WTC11 (cell line): ENCODE measurements at regions not wholly inside any gene's neighbourhood (a gene's known extent, or its start where the extent isn't known, plus 50 kb on each side); places are given as distances from the start of the nearest gene placed in this dataset.

Source experiments
- ATAC-seq: fragments of 200-7000 bp; cut with Tn5 transposase; 2 replicates; pipeline ENCODE4 v1.10.0; 2021; ENCODE audit warnings: mild to moderate bottlenecking, moderate library complexity
- CTCF ChIA-PET: fragments of 300-600 bp; sonication (Branson Sonifier 250); formaldehyde crosslinking; loops from one replicate; lab custom pipeline; 2021; ENCODE audit warnings: antibody characterized with exemption; lab: Charles Lee
- POLR2A ChIA-PET: fragments of 350-600 bp; sonication (Branson Sonifier 250); formaldehyde crosslinking; loops from one replicate; lab custom pipeline; 2021; ENCODE audit warnings: antibody characterized with exemption; lab: Charles Lee
- DNase-seq: peaks from one replicate; pipeline ENCODE4 v3.0.0; 2021; ENCODE audit warnings: low spot score
- H3K27ac Mint-ChIP-seq: 2 replicates; pipeline ENCODE4 v1.8.0; 2021; ENCODE audit warnings: mixed read lengths
- H3K27me3 Mint-ChIP-seq: 2 replicates; pipeline ENCODE4 v1.8.0; 2021; ENCODE audit warnings: low read depth, mild to moderate bottlenecking, moderate library complexity, mixed read lengths
- H3K36me3 Mint-ChIP-seq: 2 replicates; pipeline ENCODE4 v1.8.0; 2021; ENCODE audit warnings: mixed read lengths
- H3K4me1 Mint-ChIP-seq: 2 replicates; pipeline ENCODE4 v1.8.0; 2022; ENCODE audit warnings: mixed read lengths
- H3K4me3 Mint-ChIP-seq: 2 replicates; pipeline ENCODE4 v1.8.0; 2021; ENCODE audit warnings: mild to moderate bottlenecking, moderate library complexity, mixed read lengths
- H3K9me3 Mint-ChIP-seq: 2 replicates; pipeline ENCODE4 v1.8.0; 2021; ENCODE audit warnings: mixed read lengths
- ESRRA ChIP-seq: sonication (generic); formaldehyde crosslinking; IDR thresholded peaks from 2 replicates; pipeline ENCODE4 v1.8.1; 2022; ENCODE audit warnings: mild to moderate bottlenecking, missing genetic modification reagents, borderline replicate concordance
- FOXK1 ChIP-seq: sonication (generic); formaldehyde crosslinking; IDR thresholded peaks from 2 replicates; pipeline ENCODE4 v1.8.0; 2022; ENCODE audit warnings: mild to moderate bottlenecking, moderate library complexity, missing genetic modification reagents
- GRHL2 ChIP-seq: fragments of 250-450 bp; sonication (Bioruptor Pico); IDR thresholded peaks from 2 replicates; pipeline ENCODE4 v1.8.0; 2022; ENCODE audit warnings: mild to moderate bottlenecking, moderate library complexity; ENCODE audit not compliant: insufficient replicate concordance, severe bottlenecking
- GTF2I ChIP-seq: fragments of 250-450 bp; sonication (Bioruptor Pico); conservative IDR thresholded peaks from 2 replicates; pipeline ENCODE4 v1.4.0; 2021; ENCODE audit warnings: mild to moderate bottlenecking
- MYBL2 ChIP-seq: sonication (generic); formaldehyde crosslinking; IDR thresholded peaks from 2 replicates; pipeline ENCODE4 v1.8.1; 2023; ENCODE audit warnings: mild to moderate bottlenecking, moderate library complexity, missing genetic modification reagents
- NFYB ChIP-seq: sonication (generic); formaldehyde crosslinking; conservative IDR thresholded peaks from 2 replicates; pipeline ENCODE4 v1.8.0; 2022; ENCODE audit warnings: low read depth, missing genetic modification reagents
- OVOL2 ChIP-seq: fragments of 250-450 bp; sonication (Bioruptor Pico); IDR thresholded peaks from 2 replicates; pipeline ENCODE4 v1.9.0; 2021; ENCODE audit warnings: mild to moderate bottlenecking, borderline replicate concordance
- SP1 ChIP-seq: sonication (generic); formaldehyde crosslinking; conservative IDR thresholded peaks from 2 replicates; pipeline ENCODE4 v1.8.1; 2022; ENCODE audit warnings: missing genetic modification reagents
- TCF7 ChIP-seq: sonication (generic); formaldehyde crosslinking; IDR thresholded peaks from 2 replicates; pipeline ENCODE4 v1.8.0; 2022; ENCODE audit warnings: mild to moderate bottlenecking, low read depth, missing genetic modification reagents, moderate library complexity
- ZBTB21 ChIP-seq: sonication (generic); formaldehyde crosslinking; IDR thresholded peaks from 2 replicates; pipeline ENCODE4 v1.8.1; 2023; ENCODE audit warnings: mild to moderate bottlenecking, missing genetic modification reagents, borderline replicate concordance
- ZNF263 ChIP-seq: sonication (generic); formaldehyde crosslinking; IDR thresholded peaks from 2 replicates; pipeline ENCODE4 v1.8.1; 2022; ENCODE audit warnings: low read depth, mild to moderate bottlenecking, moderate library complexity, missing genetic modification reagents
- ZNF317 ChIP-seq: sonication (generic); formaldehyde crosslinking; IDR thresholded peaks from 2 replicates; pipeline ENCODE4 v1.8.1; 2023; ENCODE audit warnings: low read depth, mild to moderate bottlenecking, moderate library complexity, missing genetic modification reagents, borderline replicate concordance
- TF ChIP-seq, protein P1 (sequence below): fragments of 250-450 bp; sonication (Bioruptor Pico); IDR thresholded peaks from 2 replicates; pipeline ENCODE4 v1.9.0; 2021; ENCODE audit warnings: mild to moderate bottlenecking, borderline replicate concordance
- TF ChIP-seq, protein P2 (sequence below): sonication (generic); formaldehyde crosslinking; IDR thresholded peaks from 2 replicates; pipeline ENCODE4 v1.8.1; 2023; ENCODE audit warnings: mild to moderate bottlenecking, missing genetic modification reagents, borderline replicate concordance
- TF ChIP-seq, protein P3 (sequence below): sonication (generic); formaldehyde crosslinking; IDR thresholded peaks from 2 replicates; pipeline ENCODE4 v1.8.0; 2023; ENCODE audit warnings: mild to moderate bottlenecking, missing genetic modification reagents
- TF ChIP-seq, protein P4 (sequence below): sonication (generic); formaldehyde crosslinking; IDR thresholded peaks from 2 replicates; pipeline ENCODE4 v1.8.0; 2022; ENCODE audit warnings: mild to moderate bottlenecking, missing genetic modification reagents
- TF ChIP-seq, protein P5 (sequence below): sonication (generic); formaldehyde crosslinking; IDR thresholded peaks from 2 replicates; pipeline ENCODE4 v1.8.1; 2022; ENCODE audit warnings: low read depth, mild to moderate bottlenecking, moderate library complexity, missing genetic modification reagents, borderline replicate concordance
- TF ChIP-seq, protein P6 (sequence below): sonication (generic); formaldehyde crosslinking; IDR thresholded peaks from 2 replicates; pipeline ENCODE4 v1.8.1; 2022; ENCODE audit warnings: low read depth, missing genetic modification reagents, borderline replicate concordance
- TF ChIP-seq, protein P7 (sequence below): sonication (generic); formaldehyde crosslinking; IDR thresholded peaks from 2 replicates; pipeline ENCODE4 v1.8.1; 2023; ENCODE audit warnings: mild to moderate bottlenecking, missing genetic modification reagents, moderate library complexity

DNA sequence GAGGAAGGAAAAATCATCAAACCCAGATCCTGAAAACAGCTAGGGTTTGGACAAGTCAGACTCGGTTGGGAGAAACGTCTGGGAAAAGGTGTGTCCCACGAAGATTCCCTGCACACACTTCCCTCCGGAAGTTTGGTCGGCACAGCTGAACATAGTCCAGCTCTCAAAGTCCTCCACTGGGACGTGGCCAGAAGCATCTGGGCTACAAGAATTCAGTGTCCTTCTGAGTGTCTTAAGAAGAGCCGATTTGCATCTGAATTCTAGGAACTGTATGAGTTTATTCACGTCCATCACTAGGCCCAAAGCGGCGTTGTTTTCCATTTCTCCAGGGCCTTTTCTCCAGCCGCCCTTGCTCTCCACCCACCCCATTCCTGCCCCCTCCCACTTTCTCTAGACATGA, 109.1 kb downstream of the C17orf67 start:
- ChIA-PET POLR2A (no interaction called here), CTCF (interaction anchor here (0.8 to 1.1 kb wide), 2 partner anchors 9 to 26 kb away, joined by 3 to 4 read pairs; no protein-coding TSS in a partner anchor)
- Mint-ChIP-seq H3K27ac (no peak overlapping the region), H3K9me3 (no peaks in the 10 kb centered on the region), H3K4me1 (peaks cover 8% of the 10 kb centered on the region; the same call in 1 of the 2 replicates), H3K27me3 (no peaks in the 10 kb centered on the region), H3K4me3 (no peak overlapping the region), H3K36me3 (no peaks in the 10 kb centered on the region)
- TF ChIP-seq ESRRA (CRISPR knock-in tag) (no peak), ZNF263 (no peak), ZBTB21 (CRISPR knock-in tag) (no peak), TCF7 (no peak), GRHL2 (no peak), GTF2I (CRISPR knock-in tag) (no peak), MYBL2 (CRISPR knock-in tag) (no peak), ZNF317 (CRISPR knock-in tag) (no peak)
- TF ChIP-seq, protein P1, sequence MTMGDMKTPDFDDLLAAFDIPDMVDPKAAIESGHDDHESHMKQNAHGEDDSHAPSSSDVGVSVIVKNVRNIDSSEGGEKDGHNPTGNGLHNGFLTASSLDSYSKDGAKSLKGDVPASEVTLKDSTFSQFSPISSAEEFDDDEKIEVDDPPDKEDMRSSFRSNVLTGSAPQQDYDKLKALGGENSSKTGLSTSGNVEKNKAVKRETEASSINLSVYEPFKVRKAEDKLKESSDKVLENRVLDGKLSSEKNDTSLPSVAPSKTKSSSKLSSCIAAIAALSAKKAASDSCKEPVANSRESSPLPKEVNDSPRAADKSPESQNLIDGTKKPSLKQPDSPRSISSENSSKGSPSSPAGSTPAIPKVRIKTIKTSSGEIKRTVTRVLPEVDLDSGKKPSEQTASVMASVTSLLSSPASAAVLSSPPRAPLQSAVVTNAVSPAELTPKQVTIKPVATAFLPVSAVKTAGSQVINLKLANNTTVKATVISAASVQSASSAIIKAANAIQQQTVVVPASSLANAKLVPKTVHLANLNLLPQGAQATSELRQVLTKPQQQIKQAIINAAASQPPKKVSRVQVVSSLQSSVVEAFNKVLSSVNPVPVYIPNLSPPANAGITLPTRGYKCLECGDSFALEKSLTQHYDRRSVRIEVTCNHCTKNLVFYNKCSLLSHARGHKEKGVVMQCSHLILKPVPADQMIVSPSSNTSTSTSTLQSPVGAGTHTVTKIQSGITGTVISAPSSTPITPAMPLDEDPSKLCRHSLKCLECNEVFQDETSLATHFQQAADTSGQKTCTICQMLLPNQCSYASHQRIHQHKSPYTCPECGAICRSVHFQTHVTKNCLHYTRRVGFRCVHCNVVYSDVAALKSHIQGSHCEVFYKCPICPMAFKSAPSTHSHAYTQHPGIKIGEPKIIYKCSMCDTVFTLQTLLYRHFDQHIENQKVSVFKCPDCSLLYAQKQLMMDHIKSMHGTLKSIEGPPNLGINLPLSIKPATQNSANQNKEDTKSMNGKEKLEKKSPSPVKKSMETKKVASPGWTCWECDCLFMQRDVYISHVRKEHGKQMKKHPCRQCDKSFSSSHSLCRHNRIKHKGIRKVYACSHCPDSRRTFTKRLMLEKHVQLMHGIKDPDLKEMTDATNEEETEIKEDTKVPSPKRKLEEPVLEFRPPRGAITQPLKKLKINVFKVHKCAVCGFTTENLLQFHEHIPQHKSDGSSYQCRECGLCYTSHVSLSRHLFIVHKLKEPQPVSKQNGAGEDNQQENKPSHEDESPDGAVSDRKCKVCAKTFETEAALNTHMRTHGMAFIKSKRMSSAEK (CRISPR knock-in tag) = no peak
- TF ChIP-seq, protein P2, sequence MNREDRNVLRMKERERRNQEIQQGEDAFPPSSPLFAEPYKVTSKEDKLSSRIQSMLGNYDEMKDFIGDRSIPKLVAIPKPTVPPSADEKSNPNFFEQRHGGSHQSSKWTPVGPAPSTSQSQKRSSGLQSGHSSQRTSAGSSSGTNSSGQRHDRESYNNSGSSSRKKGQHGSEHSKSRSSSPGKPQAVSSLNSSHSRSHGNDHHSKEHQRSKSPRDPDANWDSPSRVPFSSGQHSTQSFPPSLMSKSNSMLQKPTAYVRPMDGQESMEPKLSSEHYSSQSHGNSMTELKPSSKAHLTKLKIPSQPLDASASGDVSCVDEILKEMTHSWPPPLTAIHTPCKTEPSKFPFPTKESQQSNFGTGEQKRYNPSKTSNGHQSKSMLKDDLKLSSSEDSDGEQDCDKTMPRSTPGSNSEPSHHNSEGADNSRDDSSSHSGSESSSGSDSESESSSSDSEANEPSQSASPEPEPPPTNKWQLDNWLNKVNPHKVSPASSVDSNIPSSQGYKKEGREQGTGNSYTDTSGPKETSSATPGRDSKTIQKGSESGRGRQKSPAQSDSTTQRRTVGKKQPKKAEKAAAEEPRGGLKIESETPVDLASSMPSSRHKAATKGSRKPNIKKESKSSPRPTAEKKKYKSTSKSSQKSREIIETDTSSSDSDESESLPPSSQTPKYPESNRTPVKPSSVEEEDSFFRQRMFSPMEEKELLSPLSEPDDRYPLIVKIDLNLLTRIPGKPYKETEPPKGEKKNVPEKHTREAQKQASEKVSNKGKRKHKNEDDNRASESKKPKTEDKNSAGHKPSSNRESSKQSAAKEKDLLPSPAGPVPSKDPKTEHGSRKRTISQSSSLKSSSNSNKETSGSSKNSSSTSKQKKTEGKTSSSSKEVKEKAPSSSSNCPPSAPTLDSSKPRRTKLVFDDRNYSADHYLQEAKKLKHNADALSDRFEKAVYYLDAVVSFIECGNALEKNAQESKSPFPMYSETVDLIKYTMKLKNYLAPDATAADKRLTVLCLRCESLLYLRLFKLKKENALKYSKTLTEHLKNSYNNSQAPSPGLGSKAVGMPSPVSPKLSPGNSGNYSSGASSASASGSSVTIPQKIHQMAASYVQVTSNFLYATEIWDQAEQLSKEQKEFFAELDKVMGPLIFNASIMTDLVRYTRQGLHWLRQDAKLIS (CRISPR knock-in tag) = no peak
- TF ChIP-seq, protein P3, sequence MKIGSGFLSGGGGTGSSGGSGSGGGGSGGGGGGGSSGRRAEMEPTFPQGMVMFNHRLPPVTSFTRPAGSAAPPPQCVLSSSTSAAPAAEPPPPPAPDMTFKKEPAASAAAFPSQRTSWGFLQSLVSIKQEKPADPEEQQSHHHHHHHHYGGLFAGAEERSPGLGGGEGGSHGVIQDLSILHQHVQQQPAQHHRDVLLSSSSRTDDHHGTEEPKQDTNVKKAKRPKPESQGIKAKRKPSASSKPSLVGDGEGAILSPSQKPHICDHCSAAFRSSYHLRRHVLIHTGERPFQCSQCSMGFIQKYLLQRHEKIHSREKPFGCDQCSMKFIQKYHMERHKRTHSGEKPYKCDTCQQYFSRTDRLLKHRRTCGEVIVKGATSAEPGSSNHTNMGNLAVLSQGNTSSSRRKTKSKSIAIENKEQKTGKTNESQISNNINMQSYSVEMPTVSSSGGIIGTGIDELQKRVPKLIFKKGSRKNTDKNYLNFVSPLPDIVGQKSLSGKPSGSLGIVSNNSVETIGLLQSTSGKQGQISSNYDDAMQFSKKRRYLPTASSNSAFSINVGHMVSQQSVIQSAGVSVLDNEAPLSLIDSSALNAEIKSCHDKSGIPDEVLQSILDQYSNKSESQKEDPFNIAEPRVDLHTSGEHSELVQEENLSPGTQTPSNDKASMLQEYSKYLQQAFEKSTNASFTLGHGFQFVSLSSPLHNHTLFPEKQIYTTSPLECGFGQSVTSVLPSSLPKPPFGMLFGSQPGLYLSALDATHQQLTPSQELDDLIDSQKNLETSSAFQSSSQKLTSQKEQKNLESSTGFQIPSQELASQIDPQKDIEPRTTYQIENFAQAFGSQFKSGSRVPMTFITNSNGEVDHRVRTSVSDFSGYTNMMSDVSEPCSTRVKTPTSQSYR (CRISPR knock-in tag) = no peak
- ATAC-seq (no peak), DNase-seq (no peak)

DNA sequence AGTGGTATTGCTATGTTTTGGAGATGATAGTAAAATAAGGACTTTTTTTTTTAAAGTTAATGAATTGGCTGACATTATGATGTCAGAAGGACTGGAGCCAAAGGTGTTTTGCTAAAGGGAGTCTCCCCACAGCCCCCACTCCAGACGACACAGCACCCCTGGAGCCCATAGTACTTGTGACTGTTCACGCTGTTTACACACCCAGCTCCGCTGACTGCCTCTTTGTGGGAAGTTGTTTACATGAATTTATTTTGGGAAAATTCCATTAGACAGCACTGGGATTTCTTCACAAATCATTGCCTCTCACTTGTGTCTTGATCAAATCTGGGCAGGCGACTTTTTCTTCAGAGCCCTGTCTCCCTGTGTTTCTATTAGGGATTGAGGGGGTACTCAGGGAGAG, 108.6 kb downstream of the C17orf67 start:
- CTCF ChIA-PET = interaction anchor here (1.1 kb wide), 1 partner anchor 10 kb away, joined by 4 read pairs; no protein-coding TSS in a partner anchor
- Mint-ChIP-seq H3K9me3 (no peaks in the 10 kb centered on the region), H3K27me3 (no peaks in the 10 kb centered on the region), H3K27ac (no peak overlapping the region), H3K4me3 (no peak overlapping the region), H3K36me3 (no peaks in the 10 kb centered on the region), H3K4me1 (peaks cover 8% of the 10 kb centered on the region; the same call in 1 of the 2 replicates)
- ATAC-seq (no peak), DNase-seq (no peak)
- POLR2A ChIA-PET = no interaction called here
- TF ChIP-seq, protein P4, sequence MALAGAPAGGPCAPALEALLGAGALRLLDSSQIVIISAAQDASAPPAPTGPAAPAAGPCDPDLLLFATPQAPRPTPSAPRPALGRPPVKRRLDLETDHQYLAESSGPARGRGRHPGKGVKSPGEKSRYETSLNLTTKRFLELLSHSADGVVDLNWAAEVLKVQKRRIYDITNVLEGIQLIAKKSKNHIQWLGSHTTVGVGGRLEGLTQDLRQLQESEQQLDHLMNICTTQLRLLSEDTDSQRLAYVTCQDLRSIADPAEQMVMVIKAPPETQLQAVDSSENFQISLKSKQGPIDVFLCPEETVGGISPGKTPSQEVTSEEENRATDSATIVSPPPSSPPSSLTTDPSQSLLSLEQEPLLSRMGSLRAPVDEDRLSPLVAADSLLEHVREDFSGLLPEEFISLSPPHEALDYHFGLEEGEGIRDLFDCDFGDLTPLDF = no peak
- TF ChIP-seq NFYB (CRISPR knock-in tag) (no peak), FOXK1 (CRISPR knock-in tag) (no peak), OVOL2 (CRISPR knock-in tag) (no peak), ZBTB21 (CRISPR knock-in tag) (no peak), SP1 (CRISPR knock-in tag) (no peak)
- TF ChIP-seq, protein P5, sequence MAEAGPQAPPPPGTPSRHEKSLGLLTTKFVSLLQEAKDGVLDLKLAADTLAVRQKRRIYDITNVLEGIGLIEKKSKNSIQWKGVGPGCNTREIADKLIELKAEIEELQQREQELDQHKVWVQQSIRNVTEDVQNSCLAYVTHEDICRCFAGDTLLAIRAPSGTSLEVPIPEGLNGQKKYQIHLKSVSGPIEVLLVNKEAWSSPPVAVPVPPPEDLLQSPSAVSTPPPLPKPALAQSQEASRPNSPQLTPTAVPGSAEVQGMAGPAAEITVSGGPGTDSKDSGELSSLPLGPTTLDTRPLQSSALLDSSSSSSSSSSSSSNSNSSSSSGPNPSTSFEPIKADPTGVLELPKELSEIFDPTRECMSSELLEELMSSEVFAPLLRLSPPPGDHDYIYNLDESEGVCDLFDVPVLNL (CRISPR knock-in tag) = no peak
- TF ChIP-seq, protein P6, sequence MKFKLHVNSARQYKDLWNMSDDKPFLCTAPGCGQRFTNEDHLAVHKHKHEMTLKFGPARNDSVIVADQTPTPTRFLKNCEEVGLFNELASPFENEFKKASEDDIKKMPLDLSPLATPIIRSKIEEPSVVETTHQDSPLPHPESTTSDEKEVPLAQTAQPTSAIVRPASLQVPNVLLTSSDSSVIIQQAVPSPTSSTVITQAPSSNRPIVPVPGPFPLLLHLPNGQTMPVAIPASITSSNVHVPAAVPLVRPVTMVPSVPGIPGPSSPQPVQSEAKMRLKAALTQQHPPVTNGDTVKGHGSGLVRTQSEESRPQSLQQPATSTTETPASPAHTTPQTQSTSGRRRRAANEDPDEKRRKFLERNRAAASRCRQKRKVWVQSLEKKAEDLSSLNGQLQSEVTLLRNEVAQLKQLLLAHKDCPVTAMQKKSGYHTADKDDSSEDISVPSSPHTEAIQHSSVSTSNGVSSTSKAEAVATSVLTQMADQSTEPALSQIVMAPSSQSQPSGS (CRISPR knock-in tag) = no peak
- TF ChIP-seq, protein P7, sequence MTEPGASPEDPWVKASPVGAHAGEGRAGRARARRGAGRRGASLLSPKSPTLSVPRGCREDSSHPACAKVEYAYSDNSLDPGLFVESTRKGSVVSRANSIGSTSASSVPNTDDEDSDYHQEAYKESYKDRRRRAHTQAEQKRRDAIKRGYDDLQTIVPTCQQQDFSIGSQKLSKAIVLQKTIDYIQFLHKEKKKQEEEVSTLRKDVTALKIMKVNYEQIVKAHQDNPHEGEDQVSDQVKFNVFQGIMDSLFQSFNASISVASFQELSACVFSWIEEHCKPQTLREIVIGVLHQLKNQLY (CRISPR knock-in tag) = no peak
